Activated T-cell treated with anti-CD3 and anti-CD28 coated beads, Interleukin-2, amount 50 U/mL, for 72 hours (primary cell): ENCODE measurements at regions not wholly inside any gene's neighbourhood (a gene's known extent, or its start where the extent isn't known, plus 50 kb on each side); places are given as distances from the start of the nearest gene placed in this dataset.
"Not testable (repeated sequence)": the region's sequence is repeated elsewhere in the genome, so short reads cannot be mapped to it uniquely, and the experiment has no call there.

Source experiments
- ATAC-seq, 2 donors: fragments of 150-1000 bp; cut with Tn5 transposase; replicated peaks in 1 of 2; 2 replicates each; pipeline ENCODE4 v1.10.0; 2021; ENCODE audit warnings: moderate library complexity in 2 of 2, mild to moderate bottlenecking in 1 of 2
- DNase-seq, 2 donors: peaks; one replicate each; pipeline ENCODE4 v3.0.0; 2021 to 2022; ENCODE audit warnings: mixed read lengths in 1 of 2
- H3K27ac Mint-ChIP-seq: one replicate; pipeline ENCODE4 v1.8.0; 2022; ENCODE audit warnings: mild to moderate bottlenecking, moderate library complexity, mixed read lengths
- H3K27me3 Mint-ChIP-seq: one replicate; pipeline ENCODE4 v1.8.0; 2022; ENCODE audit warnings: low read depth, mixed read lengths
- H3K36me3 Mint-ChIP-seq, 2 donors: one replicate each; pipeline ENCODE4 v1.8.0; 2022; ENCODE audit warnings: mixed read lengths in 2 of 2, mild to moderate bottlenecking in 1 of 2; ENCODE audit not compliant: insufficient read depth in 2 of 2
- H3K4me1 Mint-ChIP-seq: one replicate; pipeline ENCODE4 v1.8.0; 2022; ENCODE audit warnings: low read depth, mixed read lengths
- H3K4me3 Mint-ChIP-seq, 2 donors: one replicate each; pipeline ENCODE4 v1.8.0; 2022; ENCODE audit warnings: mild to moderate bottlenecking in 2 of 2, mixed read lengths in 2 of 2, moderate library complexity in 2 of 2
- H3K9me3 Mint-ChIP-seq, 2 donors: one replicate each; pipeline ENCODE4 v1.8.0; 2022; ENCODE audit warnings: mixed read lengths in 2 of 2

GRCh38 chr4:81685104-81685503, 213.4 kb upstream of the RASGEF1B start:
- no peak overlapping the region for H3K27ac Mint-ChIP-seq
- no peak for DNase-seq
- H3K27me3 Mint-ChIP-seq, result peaks cover 11% of the 10 kb centered on the region
- no peaks in the 10 kb centered on the region for H3K4me1 Mint-ChIP-seq
- H3K4me3 Mint-ChIP-seq, result no peak overlapping the region
- no peak for ATAC-seq
- H3K9me3 Mint-ChIP-seq, result no peaks in the 10 kb centered on the region
- no peaks in the 10 kb centered on the region for H3K36me3 Mint-ChIP-seq

- ATAC-seq (no peak), DNase-seq (no peak)
- no peaks in the 10 kb centered on the region for H3K9me3 Mint-ChIP-seq
- no peaks in the 10 kb centered on the region for H3K4me1 Mint-ChIP-seq
- H3K27me3 Mint-ChIP-seq, result peaks cover 14% of the 10 kb centered on the region
- no peak overlapping the region for H3K4me3 Mint-ChIP-seq
- H3K27ac Mint-ChIP-seq, result no peak overlapping the region
- no peaks in the 10 kb centered on the region for H3K36me3 Mint-ChIP-seq
Measured at GRCh38 chr4:81684352-81684751, 212.6 kb upstream of the RASGEF1B start.

GRCh38 chr4:81682492-81682891, 210.8 kb upstream of the RASGEF1B start:
- no peaks in the 10 kb centered on the region for H3K4me1 Mint-ChIP-seq
- no peak overlapping the region for H3K27ac Mint-ChIP-seq
- peaks cover 14% of the 10 kb centered on the region for H3K27me3 Mint-ChIP-seq

GRCh38 chr4:81679315-81679714, 207.6 kb upstream of the RASGEF1B start:
- ATAC-seq, result no peak
- DNase-seq, result no peak
- Mint-ChIP-seq H3K27ac (no peak overlapping the region), H3K27me3 (peaks cover 14% of the 10 kb centered on the region), H3K4me1 (no peaks in the 10 kb centered on the region), H3K9me3 (no peaks in the 10 kb centered on the region), H3K36me3 (no peaks in the 10 kb centered on the region), H3K4me3 (no peak overlapping the region)

More at GRCh38 chr4:81682492-81682891, 210.8 kb upstream of the RASGEF1B start:
- no peak for ATAC-seq
- Mint-ChIP-seq H3K36me3 (no peaks in the 10 kb centered on the region), H3K4me3 (no peak overlapping the region), H3K9me3 (no peaks in the 10 kb centered on the region)
- DNase-seq, result no peak

DNA sequence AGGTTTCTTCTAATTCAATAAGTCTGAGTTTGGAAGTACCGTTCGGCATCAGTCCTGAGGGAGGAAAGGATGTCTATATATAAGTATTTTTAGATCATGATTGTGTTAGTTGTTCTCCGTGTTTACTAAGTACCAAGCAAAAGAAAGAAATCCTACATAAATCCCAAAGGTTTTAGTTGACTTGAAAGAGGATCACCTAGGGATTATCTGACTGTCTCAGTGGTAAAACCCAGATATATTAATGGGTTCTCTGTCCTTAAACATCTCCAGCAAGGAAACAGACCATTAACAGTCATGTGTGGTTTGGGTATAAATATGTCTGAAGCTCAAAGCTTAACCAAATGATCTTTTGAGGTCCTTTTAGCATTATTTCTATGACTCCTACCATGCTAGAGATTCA, 207.1 kb upstream of the RASGEF1B start:
- Mint-ChIP-seq H3K36me3 (no peaks in the 10 kb centered on the region), H3K27me3 (peaks cover 14% of the 10 kb centered on the region), H3K4me3 (no peak overlapping the region), H3K4me1 (no peaks in the 10 kb centered on the region), H3K27ac (no peak overlapping the region), H3K9me3 (no peaks in the 10 kb centered on the region)
- no peak for ATAC-seq
- no peak for DNase-seq

GRCh38 chr4:81676537-81676936, 204.8 kb upstream of the RASGEF1B start:
- DNase-seq, result no peak
- Mint-ChIP-seq H3K27me3 (peaks cover 14% of the 10 kb centered on the region), H3K4me3 (no peak overlapping the region), H3K27ac (no peak overlapping the region), H3K9me3 (no peaks in the 10 kb centered on the region), H3K36me3 (no peaks in the 10 kb centered on the region), H3K4me1 (no peaks in the 10 kb centered on the region)
- no peak for ATAC-seq

GRCh38 chr4:81675791-81676393, 204.2 kb upstream of the RASGEF1B start:
- H3K36me3 Mint-ChIP-seq, result no peaks in the 10 kb centered on the region
- ATAC-seq (no peak), DNase-seq (no peak)
- H3K27ac Mint-ChIP-seq, result no peak overlapping the region
- no peak overlapping the region for H3K4me3 Mint-ChIP-seq
- H3K27me3 Mint-ChIP-seq, result peaks cover 10% of the 10 kb centered on the region
- H3K4me1 Mint-ChIP-seq, result no peaks in the 10 kb centered on the region
- no peaks in the 10 kb centered on the region for H3K9me3 Mint-ChIP-seq

DNA sequence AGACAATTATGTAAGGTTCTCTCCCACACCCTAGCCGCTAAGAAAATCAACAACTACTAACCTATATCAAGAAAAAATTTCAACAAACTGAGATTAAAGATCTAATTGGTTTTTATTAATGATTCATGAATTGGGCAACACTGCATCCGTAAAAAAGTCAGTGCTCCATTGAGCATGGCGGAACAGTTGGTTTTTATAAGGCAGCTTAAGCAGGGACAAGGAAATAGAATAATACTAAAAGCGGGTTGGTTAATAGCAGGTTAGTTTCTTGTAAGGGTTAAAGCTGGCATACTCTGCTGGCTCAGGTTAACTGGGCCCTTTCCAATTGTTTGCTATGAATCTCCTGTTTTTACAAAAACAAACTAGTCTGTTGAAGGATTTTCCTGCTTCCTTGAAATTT, 202.3 kb upstream of the RASGEF1B start:
- H3K36me3 Mint-ChIP-seq, result no peaks in the 10 kb centered on the region
- no peak overlapping the region for H3K27ac Mint-ChIP-seq
- ATAC-seq (no peak), DNase-seq (no peak)
- no peaks in the 10 kb centered on the region for H3K9me3 Mint-ChIP-seq
- H3K27me3 Mint-ChIP-seq, result no peaks in the 10 kb centered on the region
- H3K4me3 Mint-ChIP-seq, result no peak overlapping the region
- no peaks in the 10 kb centered on the region for H3K4me1 Mint-ChIP-seq

- not testable (repeated sequence) for DNase-seq, ATAC-seq, H3K36me3 Mint-ChIP-seq, H3K27ac Mint-ChIP-seq, H3K27me3 Mint-ChIP-seq, H3K4me3 Mint-ChIP-seq, H3K9me3 Mint-ChIP-seq
- H3K4me1 Mint-ChIP-seq, result peaks cover 13% of the 10 kb centered on the region
Measured at GRCh38 chr4:81668328-81668727, 196.6 kb upstream of the RASGEF1B start.

- Mint-ChIP-seq H3K36me3 (no peaks in the 10 kb centered on the region), H3K4me3 (no peak overlapping the region), H3K27ac (no peak overlapping the region), H3K27me3 (no peaks in the 10 kb centered on the region), H3K4me1 (peaks cover 13% of the 10 kb centered on the region), H3K9me3 (no peaks in the 10 kb centered on the region)
- ATAC-seq (no peak), DNase-seq (no peak)
Measured at GRCh38 chr4:81667539-81667938, 195.8 kb upstream of the RASGEF1B start.

- H3K9me3 Mint-ChIP-seq, result no peaks in the 10 kb centered on the region
- no peak overlapping the region for H3K27ac Mint-ChIP-seq
- DNase-seq (peak in 1 of 2 donors; percentile 9), ATAC-seq (peak; percentile 90 to 97)
- no peaks in the 10 kb centered on the region for H3K36me3 Mint-ChIP-seq
- peaks cover 13% of the 10 kb centered on the region for H3K4me1 Mint-ChIP-seq
- H3K27me3 Mint-ChIP-seq, result no peaks in the 10 kb centered on the region
- no peak overlapping the region for H3K4me3 Mint-ChIP-seq
Measured at GRCh38 chr4:81666491-81666890, 194.8 kb upstream of the RASGEF1B start.

GRCh38 chr4:81665649-81666048, 193.9 kb upstream of the RASGEF1B start:
- Mint-ChIP-seq H3K27me3 (no peaks in the 10 kb centered on the region), H3K9me3 (no peaks in the 10 kb centered on the region), H3K4me1 (peaks cover 13% of the 10 kb centered on the region), H3K4me3 (no peak overlapping the region), H3K36me3 (no peaks in the 10 kb centered on the region), H3K27ac (no peak overlapping the region)
- no peak for DNase-seq
- no peak for ATAC-seq

DNA sequence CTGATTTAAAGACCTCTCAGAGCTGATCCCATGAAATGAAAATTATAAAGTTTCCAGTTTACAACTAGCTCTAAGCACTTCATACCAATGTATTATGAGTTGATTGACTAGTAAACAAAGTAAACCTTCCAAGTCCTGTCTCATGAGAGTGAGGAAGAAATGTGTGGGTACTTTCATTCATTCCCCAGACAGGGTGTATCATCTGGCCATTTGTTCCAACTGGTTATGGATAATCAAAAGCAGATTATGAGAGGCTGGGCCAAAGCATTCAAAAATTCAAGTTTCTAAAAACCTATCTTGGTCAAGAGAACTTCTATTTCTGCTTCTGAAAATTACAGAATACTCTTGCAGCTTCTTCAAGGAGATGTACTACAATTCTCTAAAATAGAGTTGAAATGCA, 193.3 kb upstream of the RASGEF1B start:
- H3K9me3 Mint-ChIP-seq, result no peaks in the 10 kb centered on the region
- ATAC-seq (no peak), DNase-seq (no peak)
- peaks cover 13% of the 10 kb centered on the region for H3K4me1 Mint-ChIP-seq
- H3K36me3 Mint-ChIP-seq, result no peaks in the 10 kb centered on the region
- no peak overlapping the region for H3K27ac Mint-ChIP-seq
- no peak overlapping the region for H3K4me3 Mint-ChIP-seq
- H3K27me3 Mint-ChIP-seq, result no peaks in the 10 kb centered on the region

DNA sequence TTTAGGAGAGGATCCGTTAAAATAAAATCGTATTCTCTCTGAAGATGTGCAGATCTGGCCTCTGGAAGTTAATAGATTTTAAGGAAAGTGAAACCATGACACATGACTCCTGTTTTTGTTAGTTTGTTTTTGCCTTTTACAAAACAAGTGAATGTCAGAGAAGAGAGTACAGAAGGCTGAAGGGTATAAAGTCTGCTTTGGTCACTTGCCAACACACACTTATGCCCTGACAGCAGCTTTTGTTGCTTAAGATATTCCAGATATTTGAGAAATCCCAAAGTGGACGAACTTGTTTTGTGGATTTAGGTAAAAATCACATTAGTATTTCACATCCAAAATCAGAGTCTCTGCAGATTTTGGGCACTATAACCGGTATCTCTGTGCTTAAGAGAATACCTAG, 192.4 kb upstream of the RASGEF1B start:
- no peak for ATAC-seq
- no peak overlapping the region for H3K4me3 Mint-ChIP-seq
- peaks cover 13% of the 10 kb centered on the region for H3K4me1 Mint-ChIP-seq

More for the DNA sequence above, 192.4 kb upstream of the RASGEF1B start:
- no peak overlapping the region for H3K27ac Mint-ChIP-seq
- H3K27me3 Mint-ChIP-seq, result no peaks in the 10 kb centered on the region
- H3K9me3 Mint-ChIP-seq, result peaks cover 0 to 1% of the 10 kb centered on the region in 2 donors
- DNase-seq, result no peak
- H3K36me3 Mint-ChIP-seq, result peaks cover 0 to 2% of the 10 kb centered on the region in 2 donors
